Stimulated activated CD4-positive, alpha-beta T cell treated with anti-CD3 and anti-CD28 coated beads, Interleukin-12 subunit alpha, Interleukin-12 subunit beta, amount 100 ng/mL, for 4 hours (primary cell): ENCODE measurements at regions not wholly inside any gene's neighbourhood (a gene's known extent, or its start where the extent isn't known, plus 50 kb on each side); places are given as distances from the start of the nearest gene placed in this dataset.
"Not testable (repeated sequence)": the region's sequence is repeated elsewhere in the genome, so short reads cannot be mapped to it uniquely, and the experiment has no call there.

Source experiments
- DNase-seq: peaks from one replicate; pipeline ENCODE4 v3.0.0-alpha.2; 2020

GRCh38 chr20:52364405-52364804 lies 172.8 kb upstream of the ZFP64 start:
- no peak for DNase-seq

- no peak for DNase-seq
These were observed 170.1 kb upstream of the ZFP64 start for GRCh38 chr20:52361650-52362049.

- DNase-seq, result no peak
These were observed 158.2 kb upstream of the ZFP64 start for GRCh38 chr20:52349806-52350205.

- no peak for DNase-seq
These were observed 156.9 kb upstream of the ZFP64 start for GRCh38 chr20:52348434-52348833.

GRCh38 chr20:52346797-52347196 lies 155.2 kb upstream of the ZFP64 start:
- DNase-seq, result no peak

GRCh38 chr20:52342913-52343312 lies 151.3 kb upstream of the ZFP64 start:
- no peak for DNase-seq

- DNase-seq, result no peak
These were observed 148.6 kb upstream of the ZFP64 start for GRCh38 chr20:52340036-52340634.

GRCh38 chr20:52332649-52333250 lies 141.2 kb upstream of the ZFP64 start:
- no peak for DNase-seq

- DNase-seq, result no peak
These were observed 140.7 kb upstream of the ZFP64 start for GRCh38 chr20:52332230-52332629.

GRCh38 chr20:52331655-52332054 lies 140.1 kb upstream of the ZFP64 start:
- no peak for DNase-seq

GRCh38 chr20:52321396-52321795 lies 129.8 kb upstream of the ZFP64 start:
- no peak for DNase-seq

- no peak for DNase-seq
These were observed 127.1 kb upstream of the ZFP64 start for GRCh38 chr20:52318651-52319050.

- DNase-seq, result no peak
These were observed 121.9 kb upstream of the ZFP64 start for GRCh38 chr20:52313341-52313963.

GRCh38 chr20:52312132-52312729 lies 120.7 kb upstream of the ZFP64 start:
- DNase-seq, result peak; percentile 30

- no peak for DNase-seq
These were observed 119.7 kb upstream of the ZFP64 start for GRCh38 chr20:52311209-52311794.

- DNase-seq, result no peak
These were observed 117.6 kb upstream of the ZFP64 start for GRCh38 chr20:52309181-52309580.

- DNase-seq, result no peak
These were observed 114.9 kb upstream of the ZFP64 start for GRCh38 chr20:52306477-52306876.

- peak; percentile 15 for DNase-seq
These were observed 114.3 kb upstream of the ZFP64 start for GRCh38 chr20:52305858-52306257.

- DNase-seq, result no peak
These were observed 113.6 kb upstream of the ZFP64 start for GRCh38 chr20:52305024-52305645.

GRCh38 chr20:52303281-52303950 lies 111.8 kb upstream of the ZFP64 start:
- peak; percentile 44 for DNase-seq

GRCh38 chr20:52302736-52303135 lies 111.2 kb upstream of the ZFP64 start:
- no peak for DNase-seq

- DNase-seq, result not testable (repeated sequence)
These were observed 110.5 kb upstream of the ZFP64 start for GRCh38 chr20:52302051-52302450.

GRCh38 chr20:52295556-52295955 lies 104.0 kb upstream of the ZFP64 start:
- no peak for DNase-seq
